Activated CD8-positive, alpha-beta memory T cell treated with anti-CD3 and anti-CD28 coated beads, Interleukin-2, amount 50 U/mL, for 1 hour (primary cell): ENCODE measurements at regions not wholly inside any gene's neighbourhood (a gene's known extent, or its start where the extent isn't known, plus 50 kb on each side); places are given as distances from the start of the nearest gene placed in this dataset.

ENCODE experiments used
- DNase-seq: peaks from one replicate; pipeline ENCODE4 v3.0.0-alpha.2; 2020; ENCODE audit errors: extremely low read depth

DNA sequence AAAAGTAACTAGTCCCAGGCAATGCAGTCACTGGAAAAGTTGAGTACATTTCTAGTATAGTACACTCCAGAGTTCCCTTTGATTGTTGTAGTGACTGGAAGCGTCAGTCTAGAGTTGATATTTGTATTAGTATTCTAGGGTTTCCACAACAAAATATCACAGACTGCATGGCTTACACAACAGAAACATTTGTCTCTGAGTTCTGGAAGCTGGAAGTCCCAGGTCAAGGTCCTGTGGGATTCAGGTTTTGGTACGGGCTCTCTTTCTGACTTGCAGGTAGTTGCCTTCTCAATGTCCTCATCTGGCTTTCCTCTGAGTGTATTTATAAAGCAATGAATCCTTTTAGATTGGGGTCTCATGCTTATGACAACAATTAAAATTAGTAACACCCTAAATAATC, 1119.1 kb upstream of the PHF14 start:
- DNase-seq, result no peak

DNA sequence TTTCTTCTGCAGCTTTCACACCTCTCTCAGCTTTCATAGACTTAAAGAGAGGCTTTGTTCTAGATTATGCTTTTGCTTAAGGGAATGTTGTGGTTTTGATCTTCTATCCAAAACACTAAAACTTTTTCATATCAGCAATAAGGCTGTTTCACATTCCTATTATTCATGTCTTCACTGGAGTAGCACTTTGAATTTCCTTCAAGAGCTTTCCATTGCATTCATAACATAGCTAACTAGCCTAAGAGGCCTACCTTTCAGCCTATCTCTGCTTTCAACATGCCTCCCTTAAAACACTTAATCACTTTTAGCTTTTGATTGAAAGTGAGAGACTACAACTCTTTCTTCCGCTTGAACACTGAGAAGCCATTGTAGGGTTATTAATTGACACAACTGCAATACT, 1117.0 kb upstream of the PHF14 start:
- no peak for DNase-seq

DNA sequence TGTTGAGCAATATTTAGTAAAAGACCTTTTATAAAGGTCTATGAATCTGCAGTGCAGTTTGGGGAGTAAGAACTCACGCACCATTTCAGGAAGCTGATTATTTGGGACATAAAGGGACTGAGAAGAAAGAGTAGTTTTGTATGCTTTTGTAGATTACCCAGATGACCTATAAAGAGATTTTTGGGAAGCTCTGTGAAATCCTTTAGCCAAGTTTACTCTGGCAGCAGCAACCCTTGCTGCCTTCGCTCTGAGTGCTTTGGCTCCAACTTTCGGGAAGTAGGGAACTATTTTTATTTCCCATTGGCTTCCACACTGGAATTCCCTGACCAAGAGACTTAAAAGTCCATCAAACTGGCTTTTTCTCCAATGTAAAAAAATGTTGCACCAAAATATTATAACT, 1110.1 kb upstream of the PHF14 start:
- no peak for DNase-seq

DNA sequence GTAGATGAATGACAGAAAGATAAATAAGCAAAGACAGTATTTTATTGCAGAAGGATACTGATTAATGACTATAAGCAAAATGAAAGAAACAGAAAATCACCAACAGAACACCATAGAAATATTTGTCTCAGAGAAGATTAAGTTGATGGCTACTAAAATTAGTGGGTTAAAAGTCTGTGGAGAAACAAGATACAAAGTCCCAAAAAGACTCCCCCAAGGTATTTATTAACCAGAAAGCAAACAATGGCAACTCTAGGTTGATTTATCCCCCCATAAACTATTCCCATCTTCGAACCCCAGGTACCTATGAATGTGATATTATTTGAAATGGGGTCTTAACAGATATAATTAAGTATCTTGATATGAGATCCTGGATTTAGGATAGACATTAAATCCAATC, 1104.5 kb upstream of the PHF14 start:
- no peak for DNase-seq

DNA sequence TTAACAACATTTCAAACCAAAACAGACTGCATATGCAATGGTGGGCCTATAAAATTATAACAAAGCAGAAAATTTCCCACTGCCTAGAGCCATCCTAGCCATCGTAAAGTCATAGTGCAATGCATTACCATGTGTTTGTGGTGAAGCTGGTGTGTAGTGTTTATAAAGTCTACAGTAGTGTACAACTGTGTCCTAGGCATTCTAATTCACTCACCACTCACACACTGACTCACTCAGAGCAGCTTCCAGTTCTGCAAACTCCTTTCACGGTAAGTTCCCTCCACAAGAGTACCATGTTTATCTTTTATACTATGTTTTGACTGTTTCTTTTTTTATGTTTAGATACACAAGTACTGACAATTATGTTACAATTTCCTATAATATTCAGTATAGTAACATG, 1104.1 kb upstream of the PHF14 start:
- DNase-seq, result no peak

DNA sequence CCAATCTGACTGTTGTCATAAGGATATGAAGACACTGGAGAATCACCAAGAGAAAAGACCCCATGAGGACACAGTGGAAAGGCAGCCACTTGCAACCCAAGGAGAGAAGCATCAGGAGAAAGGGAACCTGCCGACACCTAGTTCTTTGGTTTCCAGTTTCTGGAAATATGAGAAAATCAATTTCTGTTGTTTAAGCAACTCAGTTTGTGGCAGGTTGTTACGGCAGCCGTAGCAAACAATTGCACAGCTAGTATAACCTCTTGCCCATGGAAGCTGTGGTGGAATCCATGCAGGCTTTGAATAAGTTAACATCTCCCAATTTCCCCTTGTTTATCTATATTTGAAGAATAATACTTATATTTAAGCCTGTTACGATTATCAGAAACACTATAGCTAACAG, 1103.0 kb upstream of the PHF14 start:
- DNase-seq, result no peak

DNA sequence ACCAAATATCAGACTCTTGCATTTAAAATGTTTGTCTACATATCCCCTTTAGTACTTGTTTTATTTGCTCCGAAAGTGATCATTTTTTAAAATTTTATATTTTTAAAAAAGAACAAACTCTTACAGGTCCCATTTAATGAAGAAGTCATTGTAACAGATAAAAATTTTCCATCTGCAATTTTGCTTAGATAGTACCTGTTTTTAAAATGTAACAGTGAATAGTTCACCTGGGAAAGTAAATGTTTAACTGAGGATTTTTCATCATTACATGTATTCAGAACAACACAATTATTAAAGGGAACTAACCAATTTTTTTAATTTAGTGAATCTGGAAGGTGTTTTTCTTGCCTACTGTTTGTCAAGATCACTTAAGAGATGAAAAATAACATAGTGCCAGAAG, 1099.5 kb upstream of the PHF14 start:
- no peak for DNase-seq

DNA sequence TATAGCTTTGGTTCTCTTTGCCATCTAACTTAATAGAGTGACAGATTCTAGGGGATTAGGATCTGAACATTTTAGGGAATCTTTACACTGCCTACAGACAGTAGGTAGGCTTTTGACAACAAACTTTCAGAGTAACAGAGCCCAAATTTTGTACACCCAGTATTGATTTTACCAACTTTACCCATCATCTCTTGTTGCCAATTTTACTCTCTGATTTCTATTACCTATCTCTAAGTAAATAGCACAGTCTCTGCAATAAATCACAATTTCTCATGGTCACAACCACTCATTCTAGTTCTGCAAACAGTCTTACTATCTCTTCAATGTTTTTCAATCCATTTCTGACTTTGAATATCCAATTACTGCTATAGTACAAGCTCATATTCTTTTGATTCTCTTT, 1097.6 kb upstream of the PHF14 start:
- no peak for DNase-seq

DNA sequence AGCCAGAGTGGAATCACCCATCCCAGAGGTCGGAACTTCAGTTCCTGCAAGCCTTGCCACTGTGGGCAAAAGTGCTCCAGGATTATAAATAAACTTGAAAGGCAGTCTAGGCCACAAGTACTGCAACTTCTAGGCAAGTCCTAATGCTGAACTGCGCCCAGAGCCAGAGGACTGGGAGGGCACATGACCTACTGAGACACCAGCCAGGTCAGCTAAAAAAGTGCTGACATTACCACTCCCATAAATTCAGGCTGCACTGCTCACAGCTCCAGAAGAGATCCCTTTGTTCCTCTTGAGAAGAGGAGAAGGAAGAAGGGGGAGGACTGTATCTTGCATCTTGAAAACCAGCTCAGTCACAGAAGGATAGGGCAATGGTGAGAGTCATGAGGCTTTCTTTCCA, 1084.1 kb upstream of the PHF14 start:
- no peak for DNase-seq

DNA sequence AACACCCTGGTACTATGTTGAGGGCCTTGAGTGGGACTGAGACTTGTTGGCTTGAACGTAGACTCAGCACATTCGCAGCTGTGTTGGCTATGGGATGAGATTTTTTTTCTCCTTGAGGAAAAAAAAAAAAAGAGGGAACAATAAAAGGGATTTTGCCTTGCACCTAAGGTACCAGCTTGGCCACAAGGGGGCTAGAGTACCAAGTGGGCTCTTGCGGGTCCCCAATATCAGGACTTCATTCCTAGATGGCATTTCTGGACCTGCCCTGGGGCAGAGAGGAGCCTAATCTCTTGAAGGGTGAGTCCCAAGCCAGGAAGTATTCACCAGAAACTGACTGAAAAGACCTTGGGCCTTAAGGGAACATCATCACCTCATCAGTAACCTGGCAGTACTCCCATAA, 1083.6 kb upstream of the PHF14 start:
- DNase-seq, result no peak

DNA sequence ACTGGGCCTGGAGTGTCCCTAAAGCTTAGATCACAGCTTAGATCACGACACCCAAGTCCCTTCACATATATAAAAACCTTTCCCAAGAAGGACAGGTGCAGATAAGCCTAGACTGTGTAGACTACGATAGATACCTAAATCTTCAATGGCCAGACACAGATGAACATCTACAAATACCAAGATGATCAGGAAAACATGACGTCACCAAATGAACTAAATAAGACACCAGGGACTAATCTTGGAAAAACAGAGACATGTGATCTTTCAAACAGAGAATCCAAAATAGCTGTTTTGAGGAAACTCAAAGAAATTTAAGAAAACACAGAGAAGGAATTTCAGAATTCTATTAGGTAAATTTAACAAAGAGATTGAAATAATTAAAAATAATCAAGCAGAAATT, 1082.6 kb upstream of the PHF14 start:
- DNase-seq, result no peak

DNA sequence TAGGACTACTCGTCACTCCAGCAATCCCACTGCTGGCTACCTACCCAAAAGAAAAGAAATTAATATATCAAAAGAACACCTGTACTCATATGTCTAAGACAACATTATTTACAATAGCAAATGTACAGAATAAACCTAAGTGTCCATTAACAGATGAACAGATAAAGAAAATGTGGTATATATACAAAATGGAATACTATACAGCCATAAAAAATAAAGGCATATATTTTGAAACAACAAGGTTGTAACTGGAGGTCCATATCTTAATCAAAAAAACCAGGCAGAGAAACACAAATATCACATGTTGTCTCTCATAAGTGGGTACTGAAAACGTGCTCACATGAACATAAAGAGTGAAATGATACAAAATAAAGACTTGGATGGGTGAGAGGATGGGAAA, 1073.3 kb upstream of the PHF14 start:
- DNase-seq, result no peak

DNA sequence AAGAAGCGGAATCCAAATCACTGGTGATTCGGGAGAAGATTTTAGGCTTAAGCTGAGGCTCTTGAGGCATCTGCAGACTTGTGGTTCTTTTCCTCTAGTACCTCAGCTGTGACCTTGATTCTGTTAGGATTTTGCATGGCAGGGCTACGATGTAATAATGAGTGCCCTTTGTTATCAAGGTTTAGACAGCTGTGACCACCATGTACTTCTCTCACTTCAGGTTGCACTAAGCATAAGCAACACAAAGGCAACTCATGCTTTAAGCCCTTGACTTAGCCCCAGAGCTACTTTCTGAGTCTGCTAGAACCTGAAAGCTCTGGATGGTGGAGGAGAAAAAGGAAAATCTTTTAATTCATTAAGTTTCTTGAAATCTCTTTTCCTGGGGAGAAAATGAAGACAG, 1052.3 kb upstream of the PHF14 start:
- DNase-seq, result no peak

DNA sequence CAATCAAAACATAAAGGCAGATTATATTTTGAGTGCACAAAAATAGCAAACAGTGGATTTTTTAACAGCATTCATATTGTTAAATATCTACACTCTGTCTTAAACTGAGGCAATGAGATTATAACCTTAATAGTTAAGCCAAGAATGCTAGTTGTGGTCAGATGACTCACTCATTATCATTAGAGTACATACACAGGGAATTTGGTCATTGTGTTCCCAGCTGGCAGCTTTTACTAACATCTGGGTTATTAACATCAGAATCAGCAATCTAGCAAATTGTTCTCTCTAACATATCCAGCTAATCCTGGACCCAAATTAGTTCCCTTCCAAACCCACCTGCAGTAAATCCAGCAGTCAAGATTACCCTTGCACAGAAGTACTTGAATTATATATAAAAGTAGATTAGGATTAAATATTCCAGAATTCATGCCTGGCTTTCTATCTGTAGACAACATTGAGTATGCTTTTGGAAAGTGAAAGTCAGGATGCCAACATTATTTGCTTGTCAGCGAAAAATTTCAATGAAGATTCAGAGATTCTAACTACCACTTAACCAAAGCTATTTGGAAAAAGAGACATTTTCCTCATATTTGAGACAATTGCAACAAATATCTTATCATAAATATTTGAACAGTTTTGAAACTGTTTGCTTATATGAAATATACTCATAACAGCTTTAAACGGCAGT, 1035.6 kb upstream of the PHF14 start:
- DNase-seq, result no peak

DNA sequence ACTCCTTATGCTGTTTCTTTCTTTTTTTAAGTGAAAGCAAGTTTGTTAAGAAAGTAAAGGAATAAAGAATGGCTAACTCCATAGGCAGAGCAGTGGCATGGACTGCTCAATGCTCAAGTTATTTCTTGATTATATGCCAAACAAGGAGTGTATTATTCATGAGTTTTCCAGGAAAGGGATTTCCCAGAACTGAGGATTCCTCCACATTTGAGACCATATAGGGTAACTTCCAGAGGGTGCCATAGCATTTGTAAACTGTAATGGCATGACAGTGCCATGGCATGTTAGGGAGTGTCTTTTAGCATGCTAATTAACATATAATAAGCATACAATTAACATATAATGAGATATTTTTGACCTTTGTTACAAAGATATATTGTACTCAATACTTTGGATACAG, 1034.5 kb upstream of the PHF14 start:
- no peak for DNase-seq

DNA sequence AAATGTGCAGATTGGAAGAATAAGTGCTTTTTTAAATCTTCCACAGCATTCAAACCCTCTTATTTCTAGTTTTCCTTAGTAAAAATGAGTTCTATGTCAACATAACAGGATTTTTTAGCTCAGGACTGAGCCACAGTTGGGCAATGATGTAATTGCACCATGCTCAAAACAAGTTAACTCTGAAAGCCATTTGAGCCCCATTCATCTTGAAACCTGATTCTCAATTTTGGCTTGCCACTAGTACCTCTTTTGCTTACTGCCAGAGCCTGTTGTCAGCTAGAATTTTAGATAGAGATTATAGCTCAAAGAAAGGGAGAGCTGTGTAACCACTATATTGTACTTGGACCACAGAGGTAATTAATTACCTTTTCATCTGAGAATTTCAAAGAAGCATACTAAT, 1028.5 kb upstream of the PHF14 start:
- DNase-seq, result no peak

DNA sequence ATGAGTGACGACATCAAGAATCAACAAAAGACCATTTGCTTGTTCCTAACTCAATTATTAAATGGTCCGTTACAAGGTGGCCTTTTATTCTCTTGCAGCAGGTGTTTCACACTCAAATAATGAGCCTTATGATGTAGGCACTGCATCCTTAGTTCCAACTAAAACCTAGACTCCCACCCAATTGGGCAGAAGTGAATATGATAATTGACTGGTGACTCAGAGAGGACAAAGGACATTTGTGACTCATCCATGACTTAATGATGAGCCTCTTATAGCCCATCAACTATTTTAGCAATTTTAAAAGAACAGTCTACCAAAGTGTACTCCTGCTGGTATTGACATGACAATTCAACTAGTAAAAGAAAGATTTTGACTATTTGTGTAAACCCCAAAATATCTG, 1027.8 kb upstream of the PHF14 start:
- DNase-seq, result no peak

DNA sequence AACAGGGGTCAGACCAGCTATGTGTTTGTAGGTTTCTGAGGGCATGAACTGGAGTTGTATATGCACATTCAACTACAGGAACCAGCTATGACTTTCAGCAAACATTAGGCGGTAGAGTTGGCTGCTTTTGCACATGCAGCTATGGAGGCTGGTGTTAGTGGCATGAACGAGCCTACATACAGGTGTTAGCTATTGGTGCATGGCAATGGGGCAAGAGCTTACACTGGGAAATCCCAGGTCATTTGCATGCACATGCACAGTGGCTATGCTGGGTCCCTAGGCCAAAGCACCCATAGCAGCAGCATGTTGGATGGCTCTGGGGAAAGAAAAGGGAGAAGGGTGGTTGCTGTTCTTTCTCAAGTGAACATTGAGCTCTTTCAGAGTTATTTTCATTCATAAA, 1018.5 kb upstream of the PHF14 start:
- no peak for DNase-seq

DNA sequence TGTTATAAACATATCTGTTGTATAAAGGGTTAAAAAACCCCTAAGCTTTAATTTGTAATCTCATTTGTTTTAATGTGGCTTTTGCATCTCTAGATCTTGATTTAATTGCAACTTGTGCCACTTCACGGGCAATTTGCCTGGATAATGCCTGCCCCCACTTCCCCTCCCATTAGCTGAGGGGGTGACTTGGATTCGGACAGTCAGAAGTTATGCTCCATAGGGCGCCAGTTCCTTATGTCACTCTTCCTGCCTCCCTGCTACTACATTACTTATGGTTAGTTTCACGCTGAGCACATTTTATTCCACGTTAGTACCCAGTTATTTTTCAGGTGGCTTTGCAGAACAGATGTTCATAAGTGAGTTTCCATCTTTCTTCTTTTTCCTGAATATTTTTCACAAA, 1015.2 kb upstream of the PHF14 start:
- DNase-seq, result no peak

DNA sequence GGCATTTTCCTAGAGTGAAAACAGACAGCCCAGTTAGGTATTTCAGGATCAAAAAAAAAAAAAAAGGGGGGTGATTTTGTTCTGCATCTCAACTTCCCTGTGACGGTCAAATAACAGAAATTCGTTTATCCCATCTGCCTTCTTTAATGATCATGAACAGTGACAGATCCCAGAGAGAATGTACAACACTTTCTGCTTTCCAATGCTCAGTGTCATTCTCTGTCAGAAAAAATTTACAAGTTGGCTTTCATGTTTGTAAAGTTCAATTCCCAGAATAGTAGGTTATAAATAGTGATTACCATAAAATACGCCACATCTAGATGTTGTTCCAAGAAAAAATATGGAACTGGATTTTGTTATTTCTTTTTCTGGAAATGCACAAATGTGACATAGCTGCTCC, 1013.2 kb upstream of the PHF14 start:
- DNase-seq, result no peak

DNA sequence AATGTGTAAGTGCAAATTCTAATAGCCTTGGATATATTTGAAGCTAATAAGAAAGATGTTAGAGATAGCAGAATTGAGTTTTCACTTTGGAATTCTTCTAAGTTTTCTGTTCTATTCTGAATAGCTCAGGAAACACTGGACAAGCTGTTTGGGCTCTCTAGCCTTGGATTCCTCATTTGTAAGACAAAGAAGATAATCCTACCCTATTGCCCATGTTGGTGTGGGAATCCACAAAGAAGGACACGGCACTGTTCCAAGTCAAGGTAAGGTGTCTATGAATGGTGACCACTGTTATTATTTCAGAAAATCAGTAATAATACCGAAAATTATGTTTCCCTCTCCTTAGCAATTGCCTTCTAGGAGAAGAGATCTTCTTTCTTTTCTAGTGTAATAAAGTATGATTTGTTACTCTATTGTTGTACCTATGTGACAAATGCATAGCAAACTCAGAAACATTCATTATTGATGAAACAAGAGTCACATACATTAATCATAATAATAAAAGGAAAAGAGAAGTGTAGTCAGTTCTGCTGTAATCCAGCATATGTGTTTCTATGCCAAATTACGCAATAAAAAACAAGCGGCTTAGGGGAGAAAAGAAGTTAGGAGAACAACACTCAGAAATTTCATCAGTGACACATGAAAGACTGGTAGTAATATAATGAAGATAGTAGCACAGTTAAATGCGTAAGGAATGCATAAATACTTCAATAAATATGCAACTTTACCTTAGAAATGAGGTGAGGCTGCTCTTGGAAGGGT, 1012.3 kb upstream of the PHF14 start:
- DNase-seq, result no peak

DNA sequence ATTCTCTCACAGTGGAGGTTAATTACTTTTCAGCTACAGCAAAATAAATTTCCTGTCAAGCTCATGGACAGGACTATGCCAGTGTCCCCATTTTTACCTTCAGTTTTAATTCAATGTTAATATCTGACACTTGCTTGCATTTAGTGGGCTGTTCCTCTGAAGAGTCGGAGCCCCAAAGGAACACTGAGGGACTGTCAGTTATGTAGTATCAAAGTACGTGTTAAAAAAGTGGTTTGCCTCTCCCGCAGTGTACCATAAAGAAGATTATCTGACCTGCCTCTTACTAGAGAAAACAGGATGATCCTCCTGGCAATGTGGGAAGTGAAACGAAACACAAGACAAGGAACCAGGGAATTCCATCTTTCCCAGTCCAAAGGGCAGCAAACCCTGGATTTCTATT, 1010.9 kb upstream of the PHF14 start:
- no peak for DNase-seq

DNA sequence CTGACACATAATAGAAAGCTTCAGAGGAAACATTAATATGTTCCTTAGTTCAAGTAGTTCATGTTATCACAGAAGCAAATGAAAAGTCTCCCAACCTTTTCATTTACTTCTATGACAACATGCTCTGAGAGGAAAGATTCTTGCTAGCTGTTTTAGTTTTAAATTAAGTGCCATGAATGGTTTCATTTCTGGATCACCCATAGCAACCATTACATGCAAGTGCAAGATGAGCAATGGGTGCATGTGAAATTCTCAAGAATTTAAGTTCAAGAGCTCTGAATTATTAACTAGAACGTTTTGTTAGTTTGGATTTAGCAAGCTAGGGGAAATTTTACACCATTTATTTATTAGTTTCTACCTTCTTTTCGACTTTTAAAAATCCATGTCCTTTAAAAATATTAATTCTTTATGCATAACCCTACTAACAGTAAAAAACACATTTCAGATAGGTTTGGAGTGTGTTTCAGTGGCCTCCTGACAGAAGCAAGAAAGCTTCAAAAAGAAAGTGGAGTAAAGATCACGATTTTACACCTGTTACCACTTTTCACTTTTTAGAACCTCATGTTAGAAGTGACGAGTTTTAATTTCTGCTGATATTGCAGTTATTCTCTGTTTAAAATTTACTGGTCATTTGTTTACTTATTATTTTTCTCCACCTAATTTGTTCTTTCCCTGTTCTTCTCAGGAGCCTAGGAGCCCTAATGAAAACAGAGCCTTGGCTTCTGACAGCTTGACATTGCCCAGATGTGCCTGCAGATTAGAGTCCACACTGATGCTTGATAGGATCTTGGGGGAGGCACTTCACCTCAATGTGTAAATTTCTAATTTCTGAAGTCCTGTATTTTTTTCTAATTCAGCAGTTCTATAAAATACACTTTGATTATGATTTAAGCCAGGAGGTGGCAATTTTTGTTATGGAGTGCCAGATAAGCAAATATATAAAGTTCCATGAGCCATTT, 995.3 kb upstream of the PHF14 start:
- DNase-seq, result no peak
